Islet of Langerhans (tissue), 1 donor: ENCODE measurements at regions not wholly inside any gene's neighbourhood (a gene's known extent, or its start where the extent isn't known, plus 50 kb on each side); places are given as distances from the start of the nearest gene placed in this dataset.
"Not testable (repeated sequence)": the region's sequence is repeated elsewhere in the genome, so short reads cannot be mapped to it uniquely, and the experiment has no call there.

ENCODE experiments used
- FAIRE-seq: peaks from one replicate; lab custom pipeline; 2011; peaks lifted over from hg19 to GRCh38; lab: Jason Lieb, UNC

- no peak for FAIRE-seq
These were observed 275.5 kb upstream of the BOD1L1 start for GRCh38 chr4:13903061-13903460.

DNA sequence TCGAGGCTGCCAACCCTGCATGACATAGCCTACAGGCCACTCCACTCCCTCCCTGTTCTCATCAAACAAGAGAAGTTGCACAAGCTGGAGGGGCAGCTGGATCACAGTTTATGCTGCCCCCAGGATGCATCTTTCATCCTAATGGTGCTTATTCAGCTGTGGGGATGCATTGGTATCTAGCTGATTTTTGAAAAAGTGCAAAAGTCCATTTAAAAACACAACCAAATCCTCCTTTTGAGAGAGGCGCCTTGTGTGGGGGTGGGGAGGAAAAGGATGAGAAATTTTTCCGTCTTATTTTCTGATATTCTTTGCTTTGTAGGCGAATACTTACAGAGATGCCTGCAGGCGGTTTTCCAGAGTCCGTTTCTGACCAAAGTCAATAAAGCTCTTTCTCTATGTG, 276.4 kb upstream of the BOD1L1 start:
- FAIRE-seq = no peak

DNA sequence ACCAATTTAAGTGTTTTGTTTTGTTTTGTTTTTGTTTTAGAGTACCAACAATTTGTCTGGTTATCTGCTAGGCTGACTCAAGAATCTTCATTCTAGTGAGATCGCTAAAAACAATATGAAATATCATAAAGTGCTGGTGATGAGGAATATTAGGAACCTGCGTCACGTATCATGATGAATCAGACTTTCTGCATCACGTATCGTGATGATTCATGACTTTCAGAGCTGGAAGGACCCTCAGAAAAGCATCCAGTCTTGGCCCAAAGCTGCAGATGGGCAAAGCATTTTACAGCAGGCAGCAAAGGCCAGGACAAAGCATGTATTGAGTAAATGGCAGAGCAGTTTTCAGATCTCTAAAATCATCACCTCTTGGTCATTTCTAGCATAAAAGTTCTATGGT, 278.0 kb upstream of the BOD1L1 start:
- FAIRE-seq = no peak

- FAIRE-seq = no peak
These were observed 279.2 kb upstream of the BOD1L1 start for GRCh38 chr4:13906727-13907126.

DNA sequence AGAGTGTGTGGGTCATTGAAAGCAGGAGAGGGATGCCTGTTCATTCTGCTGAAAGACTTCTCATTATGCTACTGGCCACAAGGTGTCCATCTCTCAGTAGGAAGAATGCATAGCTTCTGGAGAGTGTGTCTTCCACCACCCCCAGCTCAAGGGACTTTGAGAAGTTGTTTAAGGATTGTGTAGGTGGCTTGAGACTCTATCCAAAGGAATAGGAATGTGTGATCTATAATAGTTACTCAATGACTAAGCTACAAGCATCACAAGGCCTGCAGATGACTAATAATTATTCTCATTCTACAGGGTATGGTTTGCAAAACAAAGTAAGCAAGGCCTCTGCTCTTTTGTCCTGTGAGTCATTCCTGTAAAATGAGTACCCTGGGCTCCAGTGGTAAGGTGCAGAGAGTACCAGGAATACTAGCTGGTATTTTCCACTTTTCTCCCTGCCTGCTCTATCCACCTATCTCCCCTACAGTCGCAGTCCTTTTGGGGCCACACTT, 279.8 kb upstream of the BOD1L1 start:
- peak; percentile 68 for FAIRE-seq

- FAIRE-seq = no peak
These were observed 280.9 kb upstream of the BOD1L1 start for GRCh38 chr4:13908455-13908854.

DNA sequence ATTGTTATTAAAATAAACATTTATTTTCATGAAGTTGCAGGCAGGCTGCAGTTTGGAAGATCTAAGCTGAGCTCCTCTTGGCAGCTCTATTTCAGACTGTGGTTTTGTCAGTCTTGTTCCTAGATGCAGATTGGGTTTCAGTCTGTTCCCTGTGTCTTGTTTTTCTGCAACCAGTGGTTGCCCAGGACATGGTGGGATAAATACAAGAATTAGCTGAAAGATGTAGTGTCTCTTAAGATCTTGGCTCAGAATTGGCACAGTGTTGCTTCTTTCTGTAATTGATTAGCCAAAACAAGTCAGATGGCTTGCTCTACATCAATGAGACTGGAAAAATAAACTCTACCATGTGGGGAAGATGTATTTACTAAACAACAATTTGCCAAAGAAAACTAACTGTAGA, 283.0 kb upstream of the BOD1L1 start:
- FAIRE-seq = no peak

DNA sequence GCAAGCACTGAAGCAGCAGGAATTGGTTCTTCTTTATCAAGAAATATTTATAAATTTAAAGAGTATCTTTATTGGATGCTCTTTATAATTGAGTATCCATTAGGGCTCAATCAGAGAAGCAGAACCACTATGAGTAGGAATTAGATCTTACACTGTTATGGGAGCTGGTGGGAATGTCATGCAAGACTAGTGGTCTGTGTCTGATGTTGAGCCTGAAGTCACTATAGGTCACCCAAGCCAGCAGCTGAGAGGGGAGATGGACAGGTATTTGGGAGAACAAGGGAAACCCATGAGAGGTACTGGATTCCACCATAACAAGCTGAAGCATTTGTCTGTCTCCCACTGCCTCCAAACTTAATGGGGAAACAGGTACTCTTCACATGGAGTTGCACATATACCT, 283.7 kb upstream of the BOD1L1 start:
- FAIRE-seq = no peak

DNA sequence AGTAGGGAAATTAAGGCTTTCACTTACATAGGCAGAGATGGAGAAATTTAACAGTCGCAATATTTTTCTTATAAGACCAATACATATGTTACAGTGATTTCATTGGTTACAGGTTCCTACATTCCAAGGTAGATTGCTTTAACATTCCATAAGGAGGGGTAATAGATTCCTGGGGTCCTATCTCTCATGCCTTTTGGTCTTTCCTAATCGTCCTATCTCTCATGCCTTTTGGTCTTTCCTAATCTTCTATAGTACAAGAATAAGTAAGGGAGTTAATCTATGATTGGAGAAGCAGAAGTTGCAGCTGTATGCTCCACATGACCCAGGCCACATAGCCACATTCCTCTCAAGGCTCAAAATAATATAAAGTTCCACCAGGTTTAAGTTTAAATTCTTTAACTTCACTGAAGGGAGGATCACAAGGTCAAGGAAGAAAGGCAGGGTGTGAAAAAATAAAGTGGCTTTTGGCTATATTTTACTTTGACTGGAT, 285.0 kb upstream of the BOD1L1 start:
- no peak for FAIRE-seq

- FAIRE-seq = no peak
These were observed 285.4 kb upstream of the BOD1L1 start for GRCh38 chr4:13912966-13913365.

GRCh38 chr4:13917015-13917414, 289.5 kb upstream of the BOD1L1 start:
- FAIRE-seq = no peak

GRCh38 chr4:13918110-13918509, 290.6 kb upstream of the BOD1L1 start:
- no peak for FAIRE-seq

DNA sequence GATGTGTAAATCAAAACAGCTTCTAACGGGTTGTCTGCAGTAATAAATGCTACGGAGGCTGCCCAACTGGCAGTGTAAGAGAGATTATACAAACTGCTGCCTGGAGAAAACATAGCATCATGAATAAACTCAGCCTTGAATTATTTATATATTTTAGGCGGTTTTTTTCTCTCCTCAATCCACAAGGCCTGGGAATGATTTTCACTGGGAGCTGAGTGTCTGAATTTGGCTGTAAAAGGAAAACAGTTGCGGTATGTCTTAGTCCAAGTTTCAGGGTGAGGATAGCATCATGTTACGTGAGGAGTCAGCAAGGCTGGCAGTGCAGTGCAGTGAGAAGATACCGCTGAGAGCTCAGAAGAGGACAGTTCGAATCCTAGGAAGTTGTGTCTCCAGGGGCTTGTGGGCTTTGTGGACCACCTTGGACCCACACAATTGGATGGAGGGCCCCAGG, 291.5 kb upstream of the BOD1L1 start:
- FAIRE-seq = no peak

- FAIRE-seq = no peak
These were observed 292.8 kb upstream of the BOD1L1 start for GRCh38 chr4:13920111-13920875.

DNA sequence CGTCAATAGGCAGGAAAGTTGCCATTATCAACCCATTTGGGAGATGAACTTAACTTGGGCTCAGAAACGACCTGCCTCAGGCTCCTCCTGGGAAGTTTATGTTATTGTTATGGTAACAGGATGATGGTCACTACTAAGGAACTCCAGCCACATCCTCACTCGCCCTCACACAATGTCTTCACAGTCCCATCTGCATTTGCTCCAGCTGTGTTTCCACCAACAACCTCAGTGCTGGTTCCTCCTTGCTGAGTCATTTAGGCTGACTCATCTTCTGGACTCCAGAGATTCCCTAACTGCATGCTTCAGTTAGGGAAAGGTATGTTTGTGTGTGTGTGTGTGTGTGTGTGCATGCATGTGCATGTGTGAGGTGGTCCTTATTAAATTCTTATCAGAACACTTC, 293.4 kb upstream of the BOD1L1 start:
- FAIRE-seq = peak; percentile 76

- FAIRE-seq = no peak
These were observed 294.3 kb upstream of the BOD1L1 start for GRCh38 chr4:13921805-13922204.

- no peak for FAIRE-seq
These were observed 294.9 kb upstream of the BOD1L1 start for GRCh38 chr4:13922459-13922858.

DNA sequence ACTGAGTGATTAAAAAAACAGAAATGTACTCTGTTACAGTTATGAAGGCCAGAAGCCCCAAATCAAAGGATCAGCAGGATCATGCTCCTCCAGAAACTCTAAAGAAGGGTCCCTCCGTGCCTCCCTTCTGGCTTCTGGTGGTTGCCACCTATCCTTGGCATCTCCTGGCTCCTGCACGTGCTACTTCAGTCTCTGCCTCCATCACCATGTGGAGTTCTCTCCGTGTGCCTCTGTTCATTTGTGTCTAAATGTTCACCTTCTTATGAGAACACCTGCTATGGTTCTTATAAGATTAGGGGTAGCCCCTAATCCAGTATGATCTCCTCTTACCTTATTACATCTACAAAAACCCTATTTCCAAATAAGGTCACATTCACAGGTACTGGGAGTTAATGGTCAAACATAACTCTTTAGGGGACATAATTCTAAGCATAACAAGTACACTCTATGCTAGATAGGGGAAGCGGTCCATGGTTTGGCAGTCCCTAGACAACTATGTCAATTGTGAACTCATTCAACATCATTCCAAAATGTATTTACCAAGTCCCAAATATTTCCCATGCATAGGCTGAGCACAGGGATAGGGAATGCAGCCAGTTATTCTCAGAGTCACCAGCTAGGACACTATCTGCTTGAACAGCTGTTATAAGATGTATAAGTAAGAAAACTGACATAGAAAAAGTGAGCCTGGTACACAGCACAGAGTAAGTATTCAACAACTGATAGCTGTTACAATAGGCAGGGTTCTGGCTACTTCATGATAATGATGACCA, 295.5 kb upstream of the BOD1L1 start:
- FAIRE-seq = no peak

- FAIRE-seq = not testable (repeated sequence)
These were observed 297.4 kb upstream of the BOD1L1 start for GRCh38 chr4:13924900-13925299.

DNA sequence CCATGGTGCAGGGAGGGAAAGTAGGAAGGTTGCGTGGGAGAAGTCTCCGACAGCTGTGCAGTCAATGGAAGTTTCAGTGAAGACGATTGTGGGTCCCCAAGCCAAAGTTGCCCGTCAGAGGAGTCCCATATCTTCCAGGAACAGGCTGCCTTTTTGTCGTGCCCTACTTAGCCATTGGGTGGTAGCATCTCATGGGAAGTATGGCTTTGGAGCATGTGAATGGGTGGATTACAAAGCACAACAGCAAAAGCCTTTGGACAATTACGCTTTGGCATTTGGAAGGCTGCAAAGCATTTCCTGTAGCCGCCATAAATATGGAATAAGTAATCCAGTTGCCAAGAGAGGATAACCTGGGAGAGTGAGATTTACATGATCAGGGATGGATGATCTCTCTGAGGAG, 300.7 kb upstream of the BOD1L1 start:
- FAIRE-seq = no peak

DNA sequence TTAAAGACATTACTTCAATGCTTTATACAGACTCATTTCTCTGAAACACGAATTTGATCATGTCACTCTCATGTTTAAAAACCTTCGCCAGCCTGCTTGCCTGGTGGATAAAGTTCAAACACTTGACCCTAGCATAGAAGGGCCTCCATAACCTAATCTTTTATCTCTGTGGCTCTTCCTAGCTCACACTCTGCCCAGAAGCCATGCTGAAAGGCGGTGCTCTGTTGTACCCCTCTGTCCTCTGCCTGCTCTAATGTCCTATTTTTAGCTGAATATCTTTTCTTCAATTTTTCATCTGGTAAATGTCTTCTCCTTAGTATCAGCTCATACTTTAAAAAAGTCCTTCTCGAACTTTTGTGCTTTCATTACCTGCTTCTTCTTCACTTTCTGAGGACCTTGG, 302.6 kb upstream of the BOD1L1 start:
- no peak for FAIRE-seq

DNA sequence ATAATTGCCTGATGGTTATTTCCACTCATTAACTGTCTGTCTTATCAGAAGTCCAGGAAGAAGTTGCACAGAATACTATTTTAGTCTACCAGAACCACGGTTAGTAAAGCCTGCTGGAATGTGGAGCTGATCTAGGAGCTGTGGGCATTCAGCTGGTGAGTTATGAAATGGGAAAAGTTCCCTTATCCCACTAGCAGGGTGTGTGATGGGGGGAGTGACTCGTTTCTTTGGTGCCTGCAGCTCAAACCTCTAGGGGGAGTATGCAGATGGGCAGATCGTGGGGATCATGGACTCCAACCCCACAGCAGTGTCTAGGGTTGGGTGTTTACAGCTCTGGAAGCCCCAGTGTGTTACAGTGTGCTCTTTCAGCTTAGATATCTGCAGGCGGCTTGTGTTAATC, 305.7 kb upstream of the BOD1L1 start:
- no peak for FAIRE-seq

- no peak for FAIRE-seq
These were observed 310.8 kb upstream of the BOD1L1 start for GRCh38 chr4:13938299-13938698.
